GM12878 (cell line): ENCODE measurements at regions not wholly inside any gene's neighbourhood (a gene's known extent, or its start where the extent isn't known, plus 50 kb on each side); places are given as distances from the start of the nearest gene placed in this dataset.

Experiments used
- ATAC-seq: fragments of 200-7000 bp; cut with Tn5 transposase; 3 replicates; pipeline ENCODE4 v1.9.1; 2020; ENCODE audit warnings: mild to moderate bottlenecking, moderate library complexity
- BruUV-seq: library from RNA; stranded (reverse); fragments of 400-500 nt; replicated peaks from 2 replicates; lab custom pipeline; 2021; lab: Mats Ljungman, UMichigan
- CTCF ChIA-PET: fragments of 300-600 bp; sonication (Branson Sonifier 250); formaldehyde crosslinking; extraction: SDS; loops from one replicate; lab custom pipeline; 2021; ENCODE audit warnings: inconsistent platforms; lab: Yijun Ruan, JAX
- POLR2A ChIA-PET: fragments of 350-600 bp; formaldehyde crosslinking; extraction: SDS; loops from one replicate; lab custom pipeline; 2021; ENCODE audit warnings: inconsistent platforms; lab: Charles Lee
- RAD21 ChIA-PET: fragments of 300-600 bp; sonication (Branson Sonifier 250); formaldehyde crosslinking; loops from one replicate; lab custom pipeline; 2023; ENCODE audit warnings: antibody characterized with exemption; ENCODE audit not compliant: unreplicated experiment; lab: Charles Lee
- SMC1A ChIA-PET: fragments of 300-600 bp; sonication (Branson Sonifier 250); formaldehyde crosslinking; loops from one replicate; lab custom pipeline; 2023; ENCODE audit not compliant: unreplicated experiment, uncharacterized antibody; lab: Charles Lee
- DNase-seq: peaks from one replicate; pipeline ENCODE4 v3.0.0-alpha.2; 2011; ENCODE audit warnings: low read depth, low spot score
- FAIRE-seq: peaks from 3 replicates; lab custom pipeline; 2011; peaks lifted over from hg19 to GRCh38; lab: Jason Lieb, UNC
- H2AFZ ChIP-seq: 2 replicates; pipeline ENCODE4 v1.6.0; 2011; ENCODE audit warnings: low read depth, low read length, control low read depth; ENCODE audit not compliant: control insufficient read depth
- H3K27ac ChIP-seq: 2 replicates; pipeline ENCODE4 v1.5.1; 2011; ENCODE audit warnings: control low read depth; ENCODE audit not compliant: control insufficient read depth, insufficient read depth
- H3K27me3 ChIP-seq, 2 experiments: replicated peaks in 1 of 2; 2 replicates each; pipeline versions ENCODE4 v1.6.0 to v1.6.1; 2011; ENCODE audit warnings: low read length in 1 of 2; ENCODE audit not compliant: control insufficient read depth in 2 of 2, insufficient read depth in 2 of 2
- H3K36me3 ChIP-seq, 2 experiments: 2 replicates each; pipeline ENCODE4 v1.5.1; 2011; ENCODE audit warnings: low read length in 1 of 2; ENCODE audit not compliant: control insufficient read depth in 2 of 2, insufficient read depth in 2 of 2
- H3K4me1 ChIP-seq: 2 replicates; pipeline ENCODE4 v1.6.1; 2011; ENCODE audit warnings: mild to moderate bottlenecking, low read length, moderate library complexity, mixed read lengths; ENCODE audit not compliant: control insufficient read depth, insufficient read depth
- H3K4me2 ChIP-seq: 2 replicates; pipeline ENCODE4 v1.6.0; 2011; ENCODE audit warnings: control low read depth; ENCODE audit not compliant: control insufficient read depth, insufficient read depth
- H3K4me3 ChIP-seq: fragments of 200-600 bp; sonication (generic); 2 replicates; pipeline ENCODE4 v1.5.1; 2016
- H3K79me2 ChIP-seq: 2 replicates; pipeline ENCODE4 v1.6.0; 2011; ENCODE audit warnings: low read length; ENCODE audit not compliant: control insufficient read depth, insufficient read depth
- H3K9ac ChIP-seq: 2 replicates; pipeline ENCODE4 v1.8.0; 2011; ENCODE audit warnings: low read length, control low read depth, mixed read lengths; ENCODE audit not compliant: control insufficient read depth, insufficient read depth
- H3K9me3 ChIP-seq: replicated peaks from 3 replicates; pipeline ENCODE4 v1.5.1; 2011; ENCODE audit warnings: mild to moderate bottlenecking, low read length; ENCODE audit not compliant: control insufficient read depth, insufficient read depth
- H4K20me1 ChIP-seq: 2 replicates; pipeline ENCODE4 v1.6.0; 2011; ENCODE audit not compliant: control insufficient read depth, insufficient read depth
- ATF2 ChIP-seq: IDR thresholded peaks from 2 replicates; pipeline ENCODE4 v1.6.1; 2012; ENCODE audit warnings: low read length, inconsistent platforms
- BCL11A ChIP-seq: IDR thresholded peaks from 2 replicates; pipeline ENCODE4 v1.6.1; 2011; ENCODE audit warnings: low read depth, low read length
- BMI1 ChIP-seq: fragments of 450-650 bp; IDR thresholded peaks from 2 replicates; pipeline ENCODE4 v1.6.1; 2016; ENCODE audit warnings: mild to moderate bottlenecking, moderate library complexity, borderline replicate concordance
- CHD2 ChIP-seq: IDR thresholded peaks from 2 replicates; pipeline ENCODE4 v1.6.1; 2011; ENCODE audit warnings: low read depth, low read length, improper control_type of control experiment, borderline replicate concordance
- EED ChIP-seq: sonication (generic); IDR thresholded peaks from 2 replicates; pipeline ENCODE4 v1.6.1; 2016; ENCODE audit warnings: antibody characterized with exemption, low read depth
- GABPA ChIP-seq: IDR thresholded peaks from 2 replicates; pipeline ENCODE4 v1.6.1; 2014; ENCODE audit warnings: antibody characterized with exemption, low read depth, mild to moderate bottlenecking, inconsistent platforms
- HSF1 ChIP-seq: fragments of 150-350 bp; IDR thresholded peaks from 2 replicates; pipeline ENCODE4 v1.6.1; 2014; ENCODE audit warnings: mild to moderate bottlenecking, low read depth, low read length
- IRF5 ChIP-seq: fragments of 450-650 bp; IDR thresholded peaks from 2 replicates; pipeline ENCODE4 v1.6.1; 2017; ENCODE audit warnings: borderline replicate concordance
- JUNB ChIP-seq: IDR thresholded peaks from 2 replicates; pipeline ENCODE4 v1.6.1; 2016; ENCODE audit warnings: antibody characterized with exemption, mild to moderate bottlenecking
- KAT2A ChIP-seq: conservative IDR thresholded peaks from 2 replicates; pipeline ENCODE4 v1.6.1; 2011; ENCODE audit warnings: low read depth, low read length; ENCODE audit not compliant: control insufficient read depth
- MAX ChIP-seq: IDR thresholded peaks from 2 replicates; pipeline ENCODE4 v1.6.1; 2012; ENCODE audit warnings: low read depth, low read length, improper control_type of control experiment
- NBN ChIP-seq: fragments of 450-650 bp; IDR thresholded peaks from 2 replicates; pipeline ENCODE4 v1.6.1; 2016
- NR2C1 ChIP-seq: fragments of 450-650 bp; IDR thresholded peaks from 2 replicates; pipeline ENCODE4 v1.6.1; 2017; ENCODE audit warnings: antibody characterized with exemption, mild to moderate bottlenecking, moderate library complexity
- RFX5 ChIP-seq: IDR thresholded peaks from 2 replicates; pipeline ENCODE4 v1.6.1; 2011; ENCODE audit warnings: low read depth, low read length, improper control_type of control experiment
- SMC3 ChIP-seq: IDR thresholded peaks from 2 replicates; pipeline ENCODE4 v1.6.1; 2011; ENCODE audit warnings: low read length, improper control_type of control experiment, borderline replicate concordance
- SUZ12 ChIP-seq: fragments of 200-600 bp; sonication (generic); IDR thresholded peaks from one replicate; pipeline ENCODE4 v1.6.1; 2018; ENCODE audit warnings: antibody characterized with exemption, mild to moderate bottlenecking; ENCODE audit not compliant: unreplicated experiment
- WRNIP1 ChIP-seq: IDR thresholded peaks from 2 replicates; pipeline ENCODE4 v1.6.1; 2011; ENCODE audit warnings: low read depth, low read length, improper control_type of control experiment, borderline replicate concordance
- WGBS: methylation state at CpG from one replicate; pipeline ENCODE4 v1.1.6; 2016; ENCODE audit warnings: low lambda C conversion rate; ENCODE audit not compliant: insufficient replicate concordance, insufficient coverage; ENCODE audit errors: missing lambda C conversion rate; 5-methylcytosine and 5-hydroxymethylcytosine counted together
- in situ Hi-C: fragments of 300-500 bp; cut with MboI; formaldehyde crosslinking; loops from 9 replicates; pipeline ENCODE4 v1.14.3; 2018; ENCODE audit warnings: mixed read lengths
- intact Hi-C: fragments of 100-400 bp; cut with micrococcal nuclease; formaldehyde crosslinking; loops from one replicate; pipeline ENCODE4 v1.14.2; 2022; ENCODE audit not compliant: unreplicated experiment

- no peak for TF ChIP-seq GABPA
- no peak for TF ChIP-seq JUNB
- no peak for TF ChIP-seq RFX5
- no peak for TF ChIP-seq NR2C1
- no peak for TF ChIP-seq KAT2A
Measured at GRCh38 chr21:28614791-28615190, 377.9 kb downstream of the LTN1 start (continued).

GRCh38 chr21:28608646-28609045 lies 384.0 kb downstream of the LTN1 start:
- in situ Hi-C loops (no loop called here), intact Hi-C loops (no loop called here)
- DNase-seq (no peak), FAIRE-seq (no peak), ATAC-seq (no peak)
- WGBS = 45% methylated on average over 5 of the region's 5 CpGs
- POLR2A ChIA-PET = no interaction called here
- no peak overlapping the region for H2AFZ ChIP-seq
- CTCF ChIA-PET = no interaction called here
- H3K36me3 ChIP-seq = no peaks in the 10 kb centered on the region
- H3K9me3 ChIP-seq = no peaks in the 10 kb centered on the region; the same call in 2 of the 3 replicates
- H3K4me3 ChIP-seq = no peak overlapping the region
- H3K79me2 ChIP-seq = no peaks in the 10 kb centered on the region
- H3K27ac ChIP-seq = no peak overlapping the region
- no TSS peak for BruUV-seq
- RAD21 ChIA-PET = no interaction called here
- no peak overlapping the region for H3K9ac ChIP-seq
- no peak overlapping the region for H3K4me2 ChIP-seq
- H3K4me1 ChIP-seq = no peaks in the 10 kb centered on the region
- TF ChIP-seq WRNIP1 = no peak
- TF ChIP-seq BCL11A = no peak
- no peak for TF ChIP-seq MAX
- TF ChIP-seq HSF1 = no peak
- no peak for TF ChIP-seq BMI1
- no peak for TF ChIP-seq SUZ12
- no peak for TF ChIP-seq NBN
- no peak for TF ChIP-seq IRF5
- TF ChIP-seq CHD2 = no peak
- TF ChIP-seq EED = no peak
- TF ChIP-seq SMC3 = no peak
- no peak for TF ChIP-seq ATF2
- SMC1A ChIA-PET = no interaction called here
- no peaks in the 10 kb centered on the region for H3K27me3 ChIP-seq
- H4K20me1 ChIP-seq = no peaks in the 10 kb centered on the region
